Anterior cingulate cortex (tissue), 58 donors: ENCODE measurements at regions not wholly inside any gene's neighbourhood (a gene's known extent, or its start where the extent isn't known, plus 50 kb on each side); places are given as distances from the start of the nearest gene placed in this dataset.

ENCODE experiments used
- DNase-seq, 58 donors: peaks; one replicate each; lab custom pipeline; 2025; lab: John Stamatoyannopoulos, UW

DNA sequence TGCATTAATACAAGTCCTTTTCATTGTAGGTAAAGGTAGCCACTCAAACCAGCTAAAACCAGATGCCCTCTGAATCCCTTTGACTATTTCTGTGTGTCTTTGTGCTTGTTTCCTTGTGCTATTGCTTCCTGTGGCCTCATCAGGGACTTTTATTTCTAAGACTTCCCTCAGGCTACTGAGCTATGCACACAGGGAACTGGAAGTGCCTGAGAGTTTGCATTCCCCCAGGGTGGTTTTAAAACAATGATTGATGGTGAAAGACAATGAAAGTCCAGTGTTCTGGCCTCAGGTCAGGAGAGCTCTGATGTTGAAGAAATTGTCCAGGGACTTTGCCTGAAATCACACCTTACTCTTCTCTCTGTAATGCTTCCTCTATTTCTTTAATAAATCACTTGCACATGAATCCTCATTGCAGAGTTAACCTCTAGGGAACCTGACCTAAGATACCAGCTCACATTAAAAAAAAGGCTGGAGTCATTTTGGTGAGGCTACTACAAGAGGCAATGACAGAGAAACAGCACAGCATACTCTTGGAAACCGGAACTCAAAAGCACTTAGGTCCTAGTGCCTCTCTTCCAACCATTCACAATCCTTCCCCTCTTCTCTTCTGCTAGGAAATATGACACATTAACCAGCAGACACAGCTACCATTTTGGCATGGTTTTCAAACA, 158.1 kb upstream of the NREP start:
- DNase-seq, result no peak

DNA sequence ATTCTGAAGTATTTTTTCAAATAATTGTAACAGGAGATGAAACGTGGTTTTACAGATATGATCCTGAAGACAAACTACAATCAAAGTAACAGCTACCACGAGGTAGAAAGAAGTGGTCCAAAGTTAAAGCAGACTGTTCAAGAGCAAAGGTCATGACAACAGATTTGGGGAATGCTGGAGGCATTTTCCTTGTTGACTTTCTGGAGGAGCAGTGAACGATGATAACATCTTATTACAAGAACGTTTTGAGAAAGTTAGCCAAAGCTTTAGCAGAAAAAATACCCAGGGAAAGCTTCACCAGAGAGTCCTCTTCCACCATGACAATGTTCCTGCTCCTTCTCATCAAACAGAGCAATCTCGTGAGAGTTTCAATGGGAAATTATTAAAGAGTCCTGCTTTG, 145.4 kb upstream of the NREP start:
- no peak for DNase-seq

DNA sequence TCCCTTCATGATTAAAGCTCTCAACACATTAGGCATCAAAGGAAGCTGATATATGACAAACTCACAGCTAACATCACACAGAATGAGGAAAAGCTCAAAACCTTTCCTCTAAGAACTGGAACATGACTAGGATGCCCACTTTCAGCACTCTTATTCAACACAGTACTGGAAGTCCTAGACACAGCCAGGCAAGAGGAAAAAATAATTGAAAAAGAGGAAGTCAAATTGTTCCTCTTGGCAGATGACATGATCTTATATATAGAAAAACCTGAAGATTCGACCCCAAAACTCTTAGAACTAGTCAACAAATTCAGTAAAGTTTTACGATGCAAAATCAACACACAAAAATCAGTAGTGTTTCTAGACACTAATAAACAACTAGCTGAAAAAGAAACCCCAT, 144.3 kb upstream of the NREP start:
- no peak for DNase-seq

DNA sequence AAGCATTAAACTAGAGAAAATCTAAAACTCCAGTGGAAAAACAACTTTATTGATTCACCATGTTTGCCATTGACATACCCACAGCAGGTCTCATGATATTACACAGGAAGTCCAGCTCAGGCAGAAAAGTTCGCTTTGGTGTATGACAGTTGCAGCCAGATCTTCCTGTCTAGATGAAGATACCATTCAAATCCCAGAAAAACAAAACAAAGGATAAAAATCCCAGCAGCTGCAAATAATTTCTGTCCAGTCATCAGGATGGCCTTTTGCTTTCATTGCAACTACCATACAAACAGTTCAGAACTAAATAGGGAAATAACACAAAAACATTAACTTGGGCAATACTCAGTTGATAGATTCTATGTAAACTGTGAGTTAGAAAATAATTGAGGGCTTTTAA, 136.0 kb upstream of the NREP start:
- no peak for DNase-seq

DNA sequence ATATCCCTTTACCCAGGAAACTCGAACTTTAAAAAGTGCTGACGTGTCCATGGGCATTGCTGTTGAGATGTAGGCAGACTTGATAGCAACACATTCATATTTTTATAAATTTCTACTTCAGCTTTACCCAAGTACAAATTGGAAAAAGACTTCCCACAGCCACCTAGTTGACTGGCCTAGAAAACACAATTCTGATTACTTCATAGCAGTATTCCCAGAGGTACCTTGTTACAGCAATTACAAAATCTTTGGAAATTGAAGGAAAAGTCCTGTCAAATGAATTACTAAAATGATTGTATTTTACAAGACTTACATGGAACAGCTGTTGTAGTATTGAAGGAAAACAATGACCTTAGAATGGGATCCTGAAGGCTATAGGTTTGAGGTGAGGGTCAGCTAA, 130.7 kb upstream of the NREP start:
- no peak for DNase-seq

DNA sequence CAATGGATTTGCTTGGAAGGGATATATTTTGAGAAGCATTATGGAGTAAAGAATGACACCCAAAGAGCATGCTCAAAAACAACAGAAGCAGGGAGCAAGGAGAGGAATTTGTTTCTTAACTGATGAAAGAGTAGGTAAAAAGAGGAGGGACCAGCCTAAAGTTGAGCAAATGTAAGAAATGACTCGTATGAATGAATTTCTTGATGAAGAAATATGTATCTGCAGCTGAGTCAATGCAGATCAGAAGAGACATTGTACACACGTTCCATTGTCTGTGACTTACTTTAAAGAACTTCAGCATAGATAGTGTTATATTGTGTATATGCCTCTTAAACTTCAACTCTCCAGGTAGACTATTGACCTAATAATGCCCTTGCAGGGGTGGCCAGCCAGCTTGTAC, 112.7 kb upstream of the NREP start:
- no peak for DNase-seq

DNA sequence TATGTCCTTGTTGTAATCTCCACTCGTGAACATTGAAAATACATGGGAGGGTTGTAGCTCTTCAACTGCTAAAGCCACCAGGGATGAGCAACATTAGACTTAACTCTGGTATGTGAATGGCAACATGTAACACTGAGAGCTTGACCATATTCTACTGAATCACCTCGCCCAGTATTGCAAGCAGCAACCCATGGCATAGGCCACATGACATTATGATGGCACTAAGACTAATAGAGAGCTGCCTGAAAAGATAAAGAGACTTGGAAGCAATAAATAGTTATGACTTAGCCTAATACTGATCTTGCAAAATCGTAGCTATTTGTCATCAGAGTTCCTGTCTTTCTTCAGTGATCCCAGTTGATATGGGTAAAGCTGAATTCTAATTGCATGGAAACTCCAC, 108.4 kb upstream of the NREP start:
- DNase-seq, result no peak

DNA sequence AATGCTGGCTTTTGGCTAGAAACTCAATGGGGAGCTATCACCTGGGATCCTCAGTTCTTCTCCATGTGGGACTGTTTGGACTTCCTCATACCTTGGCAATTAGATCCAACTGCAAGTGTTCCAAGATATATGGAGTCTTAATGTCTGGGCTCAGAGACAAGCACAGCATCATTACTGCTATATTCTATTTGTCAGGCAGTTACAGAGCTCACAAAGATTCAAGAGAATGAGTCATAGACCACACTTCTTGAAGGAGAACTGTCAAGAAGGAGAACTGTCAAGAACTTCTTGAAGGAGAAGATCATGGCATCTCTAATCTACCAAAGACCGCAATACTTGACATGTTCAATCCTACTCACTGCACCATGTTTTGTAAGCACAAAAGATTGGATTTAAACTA, 106.8 kb upstream of the NREP start:
- no peak for DNase-seq

DNA sequence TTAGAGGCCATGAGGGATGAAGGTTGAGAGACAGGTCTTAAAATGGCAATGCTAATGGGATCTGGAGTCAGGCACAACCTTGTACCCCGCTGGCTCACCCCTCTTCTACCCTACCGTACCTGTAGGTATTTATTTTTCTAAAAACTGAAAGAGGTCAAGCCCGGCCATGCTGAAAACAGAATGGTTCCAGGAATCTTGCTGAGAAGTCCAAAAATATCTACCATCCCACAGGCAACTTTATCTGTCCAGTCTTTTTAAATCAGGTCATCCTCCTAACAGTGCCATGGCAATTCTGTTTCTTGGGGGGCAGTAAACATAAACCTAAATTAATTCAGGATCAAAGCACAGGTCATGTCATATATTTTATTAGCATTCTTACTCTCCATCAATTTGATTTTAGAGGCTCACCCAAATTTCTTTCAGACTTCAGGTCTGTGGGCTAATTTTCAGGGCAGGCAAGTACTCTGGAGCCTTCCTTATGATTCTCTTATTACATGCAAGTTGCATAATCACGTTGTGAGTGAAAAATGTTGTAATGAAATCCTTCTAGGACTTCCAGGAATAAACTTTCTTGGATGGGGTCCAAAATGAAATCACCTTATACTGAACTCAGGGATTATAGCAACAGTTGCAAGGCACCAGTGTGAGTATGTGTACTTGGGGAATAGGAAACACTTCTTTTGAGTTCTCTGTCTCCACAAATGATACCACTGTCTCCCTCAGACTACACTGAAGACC, 102.7 kb upstream of the NREP start:
- DNase-seq, result no peak

DNA sequence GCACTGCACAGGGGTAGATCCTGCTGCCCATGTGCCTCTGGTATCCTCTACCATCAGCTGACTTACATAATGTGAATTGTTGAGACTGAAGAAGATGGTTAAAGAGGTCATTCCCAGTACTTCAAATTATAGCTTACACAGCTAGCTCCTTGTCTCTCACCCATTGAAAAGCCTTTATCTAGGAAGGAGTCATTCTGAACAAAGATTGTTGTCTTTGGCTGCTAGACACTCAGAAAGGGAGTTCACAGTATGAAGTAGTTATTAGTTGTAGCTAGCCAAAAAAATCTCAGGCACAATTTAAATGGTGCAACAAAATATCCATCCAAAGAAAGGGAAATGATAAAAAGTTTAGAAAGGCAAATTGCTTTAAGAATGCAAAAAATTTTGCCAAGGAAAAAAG, 102.0 kb upstream of the NREP start:
- DNase-seq, result no peak

DNA sequence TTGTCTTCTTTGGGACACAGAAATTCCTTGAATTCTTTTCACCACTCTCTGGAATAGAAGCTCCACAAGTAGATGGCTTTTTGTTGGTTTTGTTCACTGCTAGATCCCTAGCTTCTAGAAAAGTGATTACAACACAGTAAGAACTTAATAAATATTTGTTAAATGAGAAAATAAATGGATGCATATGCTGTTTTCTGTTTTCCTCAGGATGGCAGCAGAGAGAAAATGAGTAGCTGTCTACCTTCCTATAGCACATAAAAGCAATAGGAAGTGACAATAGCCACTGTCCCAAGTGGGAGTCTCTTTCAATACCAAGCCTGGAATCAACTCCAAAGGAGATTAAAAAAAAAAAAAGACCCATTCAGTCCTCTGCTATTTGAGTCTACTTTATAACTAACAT, 100.6 kb upstream of the NREP start:
- no peak for DNase-seq

DNA sequence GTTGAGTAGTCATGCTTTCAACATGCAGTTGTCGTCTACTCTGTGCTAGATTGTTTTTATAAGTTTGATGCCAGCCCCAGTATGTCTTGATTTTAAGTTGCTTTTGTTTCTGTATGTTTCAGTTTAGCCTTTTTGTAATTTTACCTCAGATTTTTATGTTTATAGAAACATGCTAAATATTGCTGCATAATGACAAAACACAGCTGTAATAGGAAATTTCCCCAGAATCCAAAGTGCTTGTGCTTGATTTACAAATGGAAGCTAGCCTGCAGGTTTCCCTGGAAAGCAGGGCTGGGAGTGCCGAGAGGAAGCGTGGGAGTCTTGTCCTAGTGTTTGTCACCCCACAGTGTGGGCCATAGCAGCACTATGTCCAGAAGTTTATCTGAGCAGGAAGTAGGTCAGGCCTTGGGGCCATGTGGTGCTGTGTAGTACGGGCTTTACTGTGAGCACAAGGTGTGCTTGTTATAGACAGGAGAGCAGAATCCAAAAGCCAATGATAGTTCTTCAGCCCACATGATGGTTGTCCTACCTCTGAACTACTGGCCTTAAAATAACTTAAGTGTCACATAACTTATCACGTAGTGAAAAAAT, 100.0 kb upstream of the NREP start:
- DNase-seq, result no peak

DNA sequence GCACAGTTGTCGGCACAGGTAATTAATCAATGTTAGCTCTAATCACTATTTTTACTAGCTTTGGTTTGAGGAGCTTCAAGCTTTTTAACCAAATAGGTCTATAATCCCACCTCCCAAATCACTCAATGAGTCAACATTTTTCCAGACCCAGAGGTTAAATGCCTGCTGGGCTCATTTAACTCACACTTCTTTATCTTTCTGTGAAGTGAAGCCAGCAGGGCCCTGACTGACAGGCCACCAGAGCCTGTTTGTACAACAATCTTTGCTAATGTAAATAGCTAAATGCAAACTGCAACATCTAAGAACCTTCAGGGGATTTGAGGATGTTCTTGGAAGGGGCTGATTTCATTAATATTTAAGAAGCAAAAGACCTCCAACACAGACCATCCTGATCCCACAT, 98.4 kb upstream of the NREP start:
- no peak for DNase-seq

DNA sequence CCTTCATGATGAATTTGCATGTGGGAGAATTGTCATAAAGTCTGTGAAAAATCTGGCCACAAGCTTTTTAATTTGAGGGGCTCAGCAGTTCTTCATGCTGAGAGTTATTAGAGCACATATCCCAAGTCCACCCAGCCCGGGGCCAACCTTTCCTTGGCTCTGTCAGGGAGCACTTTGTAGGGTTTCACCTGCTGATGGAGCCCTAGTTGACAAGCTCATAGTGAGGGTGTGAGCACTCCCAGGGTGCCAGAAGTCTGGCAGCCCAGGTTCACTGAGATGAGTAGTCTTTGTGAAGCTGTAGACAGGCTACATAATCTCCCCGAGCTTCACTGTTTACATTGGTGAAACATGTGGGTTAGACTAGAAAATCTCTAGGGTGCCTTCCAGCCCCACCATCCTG, 97.2 kb upstream of the NREP start:
- DNase-seq, result no peak

DNA sequence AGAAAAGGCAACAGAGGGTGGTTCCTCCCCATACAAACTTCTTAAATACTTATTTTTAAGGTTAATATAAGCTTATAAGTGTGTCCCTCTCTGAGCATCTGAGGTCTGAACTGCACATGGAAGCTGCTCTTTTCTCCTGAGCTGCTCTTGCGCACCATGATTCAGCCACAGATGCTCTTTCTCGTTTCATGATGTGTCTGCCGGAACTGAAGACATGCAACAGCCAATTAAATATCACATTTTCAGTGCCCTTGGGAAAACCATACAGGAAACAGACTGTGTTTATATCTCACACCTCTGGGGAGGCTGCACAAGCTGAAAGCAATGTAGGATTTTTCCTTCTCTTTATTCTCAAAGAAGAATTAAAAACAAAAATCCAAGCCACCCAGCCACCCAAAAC, 96.8 kb upstream of the NREP start:
- DNase-seq, result peak in 12 of 58 donors; percentile 3 to 42 (median 8)

DNA sequence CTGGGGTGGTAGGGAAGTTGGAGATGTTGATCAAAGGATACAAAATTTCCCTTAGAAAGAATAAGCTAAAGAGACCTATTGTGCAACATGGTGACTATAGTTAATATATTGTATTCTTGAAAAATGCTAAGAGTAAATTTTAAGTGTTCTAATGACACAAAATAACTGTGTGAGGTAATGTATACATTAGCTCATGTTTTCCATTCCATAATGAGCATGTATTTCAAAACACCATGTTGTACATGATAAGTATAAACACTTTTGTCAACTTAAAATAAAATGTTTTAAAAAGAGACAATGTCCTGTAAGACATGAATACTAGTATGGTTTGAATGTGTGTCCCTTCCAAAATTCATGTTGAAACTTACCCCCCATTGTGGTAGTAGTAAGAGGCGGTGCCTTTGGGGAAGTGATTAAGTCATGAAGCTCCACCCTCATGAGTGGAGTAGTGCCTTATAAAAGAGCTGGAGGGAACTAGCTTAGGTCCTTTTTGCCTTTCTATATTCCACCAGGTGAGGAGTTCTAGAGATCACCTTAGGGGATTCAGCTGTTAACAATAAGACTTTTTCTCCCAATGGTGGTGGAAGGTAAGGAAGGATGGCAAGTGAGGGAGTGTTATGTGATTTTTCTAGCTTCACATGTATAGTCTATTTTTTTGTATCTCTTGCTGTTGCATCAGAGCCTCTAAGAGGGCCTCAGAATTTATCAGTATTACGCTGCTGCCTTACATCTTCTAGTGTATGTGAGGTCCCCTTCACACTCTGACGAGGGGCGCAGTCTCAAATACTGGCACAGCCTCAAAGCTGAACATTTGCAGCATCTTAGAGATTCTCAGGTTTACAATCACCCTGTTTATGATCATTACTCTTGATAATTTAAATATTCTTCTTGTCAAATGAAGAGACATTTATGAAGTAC, 94.9 kb upstream of the NREP start:
- no peak for DNase-seq

DNA sequence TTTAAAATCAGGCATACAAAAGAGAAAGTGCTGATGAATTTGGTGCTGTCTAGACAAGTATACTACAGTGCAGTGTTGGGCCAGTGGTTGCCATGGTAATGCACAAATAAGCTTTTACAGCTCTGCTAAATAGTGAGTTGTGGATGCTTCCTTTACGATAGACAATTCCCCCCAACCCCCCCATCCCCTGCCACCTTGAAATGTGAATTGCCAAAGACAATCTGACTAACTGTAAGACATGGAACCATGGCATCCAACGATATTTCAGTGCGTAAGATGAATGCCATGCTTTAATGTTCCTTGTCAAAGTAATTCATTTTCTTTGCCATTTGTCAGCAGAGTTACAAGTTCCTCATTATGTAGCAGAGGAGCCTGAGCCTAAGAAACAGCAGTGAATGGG, 91.5 kb upstream of the NREP start:
- DNase-seq, result peak in 5 of 58 donors; percentile 3 to 6 (median 4)

DNA sequence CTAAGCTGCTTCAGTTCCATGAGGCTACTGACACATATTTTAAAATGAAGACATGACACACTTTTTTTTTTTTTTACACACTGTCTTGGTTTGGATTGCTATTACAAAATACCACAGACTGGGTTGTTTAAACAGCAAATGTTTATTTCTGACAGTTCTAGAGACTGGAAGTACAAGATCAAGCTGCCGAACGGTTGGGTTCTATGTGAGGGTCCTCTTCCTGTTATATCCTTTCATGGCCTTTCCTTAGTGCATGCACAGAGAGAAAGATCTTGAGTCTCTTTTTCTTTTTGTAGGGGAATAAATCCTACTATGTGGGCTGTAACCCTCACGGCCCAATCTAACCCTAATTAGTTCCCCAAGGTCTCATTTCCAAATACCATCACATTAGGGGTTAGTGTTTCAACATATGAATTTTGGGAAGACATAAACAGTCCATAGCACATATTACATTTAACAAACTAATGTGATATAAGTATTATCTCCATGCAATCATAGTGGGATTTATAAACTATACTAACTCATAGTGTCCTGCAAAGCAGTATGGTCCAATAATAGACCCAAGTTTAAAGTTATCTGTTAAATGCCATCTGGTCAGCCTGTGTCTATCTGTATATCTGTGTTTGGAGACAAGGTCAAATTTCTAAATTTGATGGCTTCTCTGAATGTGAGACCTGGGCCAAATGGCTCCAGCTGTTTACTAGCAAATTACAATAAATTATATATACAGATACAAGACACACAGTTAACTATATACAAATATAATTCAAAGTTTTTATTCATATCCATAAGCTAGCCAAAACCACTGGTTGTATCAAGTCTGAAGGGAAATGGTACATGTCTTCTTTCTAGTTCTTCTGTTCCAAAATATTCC, 90.3 kb upstream of the NREP start:
- no peak for DNase-seq

DNA sequence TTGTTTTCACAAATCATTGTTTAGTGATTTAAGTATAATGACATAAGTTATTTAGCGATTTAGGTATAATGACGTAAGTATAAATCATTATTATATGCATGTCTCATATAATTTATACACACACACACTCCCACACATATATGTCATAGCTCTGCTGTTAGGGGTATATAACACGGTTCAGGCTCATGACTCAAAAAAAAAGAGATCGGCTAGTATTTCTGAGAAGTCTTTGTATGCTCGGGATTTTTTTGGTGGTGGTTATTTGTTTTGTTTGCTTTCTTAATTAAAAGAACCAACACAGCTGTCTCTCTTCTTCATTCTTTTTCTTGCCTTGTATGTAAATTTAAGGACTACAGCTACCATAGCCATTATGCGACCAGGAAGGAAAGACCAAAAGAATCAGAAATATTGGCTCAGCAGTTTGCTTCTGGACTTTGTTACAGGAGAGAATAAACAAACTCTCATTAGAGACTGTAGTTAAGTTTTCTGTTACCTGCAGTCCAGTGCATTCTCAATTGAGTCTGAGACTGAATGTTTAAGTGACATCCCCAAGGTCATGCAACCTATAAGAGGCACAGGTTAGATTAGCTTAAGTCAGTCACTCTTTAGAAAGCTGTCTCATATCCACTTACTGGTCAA, 83.2 kb upstream of the NREP start:
- DNase-seq, result no peak

DNA sequence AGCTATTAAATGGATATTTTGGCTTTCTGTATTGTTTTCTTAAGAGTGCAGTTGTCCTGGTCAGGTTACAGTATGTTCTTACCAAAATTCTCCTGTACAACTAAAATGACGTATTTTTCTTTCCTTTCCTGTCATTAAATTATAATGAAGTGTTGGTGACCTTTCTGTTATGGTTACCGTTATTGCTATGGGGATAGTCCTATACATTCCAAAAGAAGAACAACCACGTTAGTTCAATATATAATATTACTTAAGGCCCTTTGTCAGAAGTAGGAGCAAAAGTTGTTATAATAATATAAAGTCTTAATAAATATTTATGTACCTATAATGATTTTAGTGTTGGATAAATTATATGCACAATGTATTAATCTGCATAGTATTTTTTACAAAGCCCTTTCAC, 82.4 kb upstream of the NREP start:
- DNase-seq, result no peak
